AG09309 (cell line): ENCODE measurements at regions not wholly inside any gene's neighbourhood (a gene's known extent, or its start where the extent isn't known, plus 50 kb on each side); places are given as distances from the start of the nearest gene placed in this dataset.

Experiments used
- DNase-seq: peaks from one replicate; pipeline ENCODE4 v3.0.0-alpha.2; 2010; ENCODE audit warnings: low read depth
- H3K4me3 ChIP-seq: 2 replicates; pipeline ENCODE4 v1.5.1; 2011; ENCODE audit warnings: mild to moderate bottlenecking, low read depth, low read length, moderate library complexity; ENCODE audit not compliant: control insufficient read depth
- TF ChIP-seq, protein P1 (sequence below): IDR thresholded peaks from 2 replicates; pipeline ENCODE4 v1.5.1; 2011; ENCODE audit warnings: mild to moderate bottlenecking, low read depth, low read length, inconsistent platforms; ENCODE audit not compliant: insufficient read depth, control insufficient read depth; ENCODE audit errors: missing control alignments

DNA sequence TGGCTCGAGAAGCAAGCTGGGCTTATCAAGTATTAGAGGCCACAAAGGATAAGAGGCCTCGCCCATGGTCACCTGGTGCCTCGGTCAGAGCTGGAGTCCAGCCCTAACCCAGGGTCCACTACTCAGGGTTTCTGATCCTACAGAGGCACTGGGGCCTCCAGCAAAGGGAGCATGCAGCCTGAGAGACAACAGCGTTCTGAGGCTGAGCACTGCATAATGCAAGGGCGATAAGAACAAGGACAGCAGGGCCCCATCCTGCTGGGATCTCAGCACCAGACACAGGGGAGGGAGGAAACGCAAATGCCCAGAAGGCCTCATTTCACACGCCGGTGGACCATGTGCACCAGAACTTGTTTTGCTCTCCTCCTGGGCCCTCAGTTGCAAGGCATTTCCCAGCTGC is 63.0 kb downstream of the C5orf15 start:
- TF ChIP-seq, protein P1, sequence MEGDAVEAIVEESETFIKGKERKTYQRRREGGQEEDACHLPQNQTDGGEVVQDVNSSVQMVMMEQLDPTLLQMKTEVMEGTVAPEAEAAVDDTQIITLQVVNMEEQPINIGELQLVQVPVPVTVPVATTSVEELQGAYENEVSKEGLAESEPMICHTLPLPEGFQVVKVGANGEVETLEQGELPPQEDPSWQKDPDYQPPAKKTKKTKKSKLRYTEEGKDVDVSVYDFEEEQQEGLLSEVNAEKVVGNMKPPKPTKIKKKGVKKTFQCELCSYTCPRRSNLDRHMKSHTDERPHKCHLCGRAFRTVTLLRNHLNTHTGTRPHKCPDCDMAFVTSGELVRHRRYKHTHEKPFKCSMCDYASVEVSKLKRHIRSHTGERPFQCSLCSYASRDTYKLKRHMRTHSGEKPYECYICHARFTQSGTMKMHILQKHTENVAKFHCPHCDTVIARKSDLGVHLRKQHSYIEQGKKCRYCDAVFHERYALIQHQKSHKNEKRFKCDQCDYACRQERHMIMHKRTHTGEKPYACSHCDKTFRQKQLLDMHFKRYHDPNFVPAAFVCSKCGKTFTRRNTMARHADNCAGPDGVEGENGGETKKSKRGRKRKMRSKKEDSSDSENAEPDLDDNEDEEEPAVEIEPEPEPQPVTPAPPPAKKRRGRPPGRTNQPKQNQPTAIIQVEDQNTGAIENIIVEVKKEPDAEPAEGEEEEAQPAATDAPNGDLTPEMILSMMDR: no peak
- DNase-seq: no peak
- no peak overlapping the region for H3K4me3 ChIP-seq

DNA sequence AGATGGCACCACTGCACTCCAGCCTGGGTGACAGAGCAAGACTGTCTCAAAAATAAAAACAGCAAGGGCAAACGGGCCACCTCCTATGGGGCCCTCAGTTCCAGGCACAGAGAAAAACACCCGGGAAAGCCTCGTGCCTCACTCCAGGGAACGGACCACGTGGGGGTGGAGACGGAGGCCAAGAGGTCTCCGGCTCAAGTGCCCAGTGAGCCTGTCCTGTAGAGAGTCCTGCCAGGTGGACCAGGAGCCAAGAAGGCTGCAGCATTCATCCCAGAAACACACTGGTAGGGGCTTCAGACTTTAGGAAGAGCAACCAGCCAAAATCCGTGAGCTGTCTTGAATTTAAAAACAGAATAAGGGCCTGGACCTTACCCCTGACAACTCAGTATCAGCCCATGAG is 63.8 kb downstream of the C5orf15 start:
- DNase-seq: no peak
- H3K4me3 ChIP-seq: no peak overlapping the region
- TF ChIP-seq, protein P1: no peak

DNA sequence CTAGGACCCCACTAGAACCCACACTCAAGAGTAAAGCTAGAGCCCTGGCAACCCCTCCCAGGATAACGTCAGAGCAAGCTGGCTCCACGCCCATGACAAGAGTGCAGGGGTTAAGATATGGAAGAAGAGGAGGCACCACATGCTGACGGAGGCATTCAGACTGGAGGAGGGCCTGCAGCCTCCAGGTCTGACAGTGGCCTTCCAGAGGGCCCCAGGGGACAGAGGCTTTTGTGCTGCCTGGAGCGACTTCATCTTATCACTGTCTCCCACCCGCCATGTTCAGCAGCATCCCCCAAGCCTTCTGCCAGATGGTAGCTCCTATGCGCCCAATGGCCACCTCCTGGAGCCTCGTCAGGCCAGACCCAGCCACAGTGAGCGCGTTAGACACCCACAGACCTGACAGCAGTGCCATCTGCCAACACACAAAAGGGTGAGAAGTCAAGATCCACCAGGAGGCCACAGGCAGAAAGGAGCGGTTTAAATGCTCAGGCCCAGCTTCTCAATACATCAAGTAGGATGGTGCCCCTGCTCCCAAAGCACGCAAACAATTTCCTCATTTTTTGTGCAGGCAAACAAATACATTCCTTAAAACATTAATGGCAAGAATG is 65.8 kb downstream of the C5orf15 start:
- H3K4me3 ChIP-seq: no peak overlapping the region
- no peak for DNase-seq
- TF ChIP-seq, protein P1: no peak

DNA sequence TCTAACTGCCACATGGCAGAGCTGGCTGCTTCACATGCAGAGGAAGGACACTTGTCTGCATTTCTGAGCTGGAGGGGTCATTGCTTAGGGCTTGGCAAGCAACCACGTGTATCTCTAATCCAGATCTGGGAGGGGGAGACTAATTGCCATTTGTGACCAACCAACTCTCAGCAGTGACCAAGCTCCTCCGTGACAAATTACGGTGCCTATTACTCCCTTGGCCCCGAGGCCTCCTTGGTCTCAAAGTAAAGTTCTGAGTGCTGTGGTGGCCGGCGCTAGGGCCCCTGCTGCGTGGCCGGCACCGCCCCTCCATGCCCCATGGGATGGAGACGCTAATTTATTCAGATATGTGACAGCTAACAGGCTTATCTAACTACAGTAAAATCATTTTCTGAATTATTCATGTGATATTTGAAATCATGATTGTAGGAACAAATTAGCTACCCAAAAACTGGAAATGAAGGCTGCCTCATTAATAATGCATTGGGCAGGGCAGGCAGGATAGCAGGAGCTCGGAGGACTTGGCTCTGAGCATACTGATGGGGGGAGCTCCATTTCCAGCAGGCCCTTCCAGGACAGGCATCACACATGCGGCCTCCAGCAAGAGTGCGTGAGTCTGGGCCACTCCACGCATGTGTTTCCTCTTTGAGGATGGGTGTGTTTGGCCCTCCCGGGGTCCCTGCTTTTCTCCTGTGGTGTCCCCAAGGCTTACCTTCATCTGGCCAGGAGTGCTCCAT is 67.7 kb downstream of the C5orf15 start:
- TF ChIP-seq, protein P1: no peak
- DNase-seq: no peak
- no peak overlapping the region for H3K4me3 ChIP-seq

DNA sequence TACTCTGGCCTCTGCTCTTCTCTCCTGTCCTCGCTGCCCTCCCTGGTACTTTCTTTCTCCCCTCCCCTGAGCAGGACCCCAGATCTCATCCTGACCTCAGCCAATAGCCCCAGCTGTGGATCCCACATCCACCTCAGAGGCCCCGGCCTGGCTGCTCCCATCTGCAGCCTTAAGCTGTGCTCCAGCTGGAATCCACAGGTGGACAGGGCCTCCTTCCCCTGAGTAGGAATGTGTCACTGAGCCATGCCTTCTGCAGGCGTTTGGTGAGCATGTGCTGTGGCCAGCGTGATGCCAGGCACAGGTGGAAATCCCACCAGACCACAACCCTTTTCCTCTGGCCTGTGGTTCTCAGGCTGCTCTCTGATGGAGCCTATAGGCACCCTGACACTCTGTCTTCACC is 68.9 kb downstream of the C5orf15 start:
- no peak for DNase-seq

DNA sequence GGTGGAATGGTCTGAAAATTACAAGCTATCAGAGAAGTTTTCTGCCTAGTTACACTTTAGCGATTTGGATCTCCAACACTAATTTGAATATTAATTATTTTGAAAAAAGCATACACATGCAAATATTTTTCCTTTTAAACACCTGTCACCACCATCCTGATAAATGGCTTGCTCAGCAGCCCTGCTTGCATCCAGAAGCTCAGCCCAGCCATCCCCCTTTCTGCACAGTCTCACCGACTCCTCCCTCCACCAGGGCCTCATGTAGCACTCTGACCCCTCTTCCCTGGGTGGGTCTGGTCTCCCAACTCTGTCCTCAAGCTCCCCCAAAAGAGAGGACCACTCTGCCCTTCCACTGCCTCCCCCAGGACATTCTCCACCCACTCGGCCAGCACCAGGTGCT is 70.0 kb downstream of the C5orf15 start:
- TF ChIP-seq, protein P1: no peak
- H3K4me3 ChIP-seq: no peak overlapping the region
- no peak for DNase-seq

More for the DNA sequence above, 68.9 kb downstream of the C5orf15 start:
- TF ChIP-seq, protein P1: no peak
- no peak overlapping the region for H3K4me3 ChIP-seq
